GM06990 (cell line): ENCODE measurements at regions not wholly inside any gene's neighbourhood (a gene's known extent, or its start where the extent isn't known, plus 50 kb on each side); places are given as distances from the start of the nearest gene placed in this dataset.
A peak's percentile ranks its signal among the peaks of the same experiment; 100 is the strongest.

Experiments
- DNase-seq: peaks from one replicate; pipeline ENCODE4 v3.0.0-alpha.2; 2011; ENCODE audit not compliant: insufficient read length; ENCODE audit errors: extremely low read depth
- H3K27me3 ChIP-seq: replicated peaks from 2 replicates; pipeline ENCODE4 v1.6.0; 2011; ENCODE audit warnings: low read length; ENCODE audit not compliant: control insufficient read depth, insufficient read depth
- H3K36me3 ChIP-seq: 2 replicates; pipeline ENCODE4 v1.5.1; 2011; ENCODE audit warnings: low read length; ENCODE audit not compliant: control insufficient read depth, insufficient read depth
- H3K4me3 ChIP-seq: replicated peaks from 2 replicates; pipeline ENCODE4 v1.5.1; 2011; ENCODE audit warnings: low read depth, mild to moderate bottlenecking, control low read depth, low read length
- CTCF ChIP-seq: IDR thresholded peaks from 2 replicates; pipeline ENCODE4 v1.5.1; 2011; ENCODE audit warnings: low read length, control low read depth, mild to moderate bottlenecking, inconsistent platforms; ENCODE audit not compliant: insufficient read depth, poor library complexity, severe bottlenecking

- DNase-seq, result no peak
- H3K4me3 ChIP-seq, result no peak overlapping the region
- H3K36me3 ChIP-seq, result no peaks in the 10 kb centered on the region
- TF ChIP-seq CTCF, result no peak
- H3K27me3 ChIP-seq, result no peaks in the 10 kb centered on the region
Observed at GRCh38 chr10:106296750-106297392, 867.6 kb downstream of the SORCS1 start.

GRCh38 chr10:106284802-106285587 is 879.5 kb downstream of the SORCS1 start:
- H3K27me3 ChIP-seq, result no peaks in the 10 kb centered on the region
- H3K4me3 ChIP-seq, result no peak overlapping the region
- H3K36me3 ChIP-seq, result no peaks in the 10 kb centered on the region
- no peak for TF ChIP-seq CTCF
- no peak for DNase-seq

GRCh38 chr10:106280896-106281460 is 883.5 kb downstream of the SORCS1 start:
- no peaks in the 10 kb centered on the region for H3K36me3 ChIP-seq
- no peak for TF ChIP-seq CTCF
- H3K27me3 ChIP-seq, result no peaks in the 10 kb centered on the region
- no peak for DNase-seq
- no peak overlapping the region for H3K4me3 ChIP-seq

GRCh38 chr10:106278383-106278782 is 886.1 kb downstream of the SORCS1 start:
- no peaks in the 10 kb centered on the region for H3K36me3 ChIP-seq
- no peak for DNase-seq
- TF ChIP-seq CTCF, result no peak

GRCh38 chr10:106271237-106271636 is 893.3 kb downstream of the SORCS1 start:
- Histone ChIP-seq H3K36me3 (no peaks in the 10 kb centered on the region), H3K4me3 (no peak overlapping the region), H3K27me3 (no peaks in the 10 kb centered on the region)
- TF ChIP-seq CTCF, result peak; percentile 35
- no peak for DNase-seq

More at GRCh38 chr10:106278383-106278782, 886.1 kb downstream of the SORCS1 start:
- H3K27me3 ChIP-seq, result no peaks in the 10 kb centered on the region
- H3K4me3 ChIP-seq, result no peak overlapping the region
